NCI-H128 (cell line): ENCODE measurements at regions not wholly inside any gene's neighbourhood (a gene's known extent, or its start where the extent isn't known, plus 50 kb on each side); places are given as distances from the start of the nearest gene placed in this dataset.

Source experiments
- DNase-seq: peaks from one replicate; lab custom pipeline; 2025; ENCODE audit not compliant: unreplicated experiment; lab: John Stamatoyannopoulos, UW

- DNase-seq, result no peak
Observed at GRCh38 chr4:180811556-180811955, 1431.6 kb upstream of the TENM3 start.

- no peak for DNase-seq
Observed at GRCh38 chr4:180812783-180813182, 1430.4 kb upstream of the TENM3 start.

GRCh38 chr4:180814875-180815417 is 1428.3 kb upstream of the TENM3 start:
- DNase-seq, result no peak

GRCh38 chr4:180817529-180817928 is 1425.7 kb upstream of the TENM3 start:
- DNase-seq, result no peak

GRCh38 chr4:180823108-180823507 is 1420.1 kb upstream of the TENM3 start:
- no peak for DNase-seq

- DNase-seq, result no peak
Observed at GRCh38 chr4:180827232-180828009, 1415.8 kb upstream of the TENM3 start.

GRCh38 chr4:180828455-180829018 is 1414.7 kb upstream of the TENM3 start:
- DNase-seq, result peak; percentile 11

- no peak for DNase-seq
Observed at GRCh38 chr4:180832073-180832472, 1411.1 kb upstream of the TENM3 start.

- no peak for DNase-seq
Observed at GRCh38 chr4:180840142-180840541, 1403.1 kb upstream of the TENM3 start.

GRCh38 chr4:180850318-180850940 is 1392.8 kb upstream of the TENM3 start:
- DNase-seq, result no peak

GRCh38 chr4:180852738-180853137 is 1390.5 kb upstream of the TENM3 start:
- DNase-seq, result no peak

- DNase-seq, result no peak
Observed at GRCh38 chr4:180855184-180855583, 1388.0 kb upstream of the TENM3 start.

- DNase-seq, result no peak
Observed at GRCh38 chr4:180860089-180860720, 1383.0 kb upstream of the TENM3 start.

GRCh38 chr4:180861651-180862050 is 1381.6 kb upstream of the TENM3 start:
- DNase-seq, result no peak

- DNase-seq, result no peak
Observed at GRCh38 chr4:180866933-180867643, 1376.1 kb upstream of the TENM3 start.

GRCh38 chr4:180870623-180871022 is 1372.6 kb upstream of the TENM3 start:
- no peak for DNase-seq

GRCh38 chr4:180898305-180898704 is 1344.9 kb upstream of the TENM3 start:
- DNase-seq, result no peak

- DNase-seq, result no peak
Observed at GRCh38 chr4:180900781-180901180, 1342.4 kb upstream of the TENM3 start.

GRCh38 chr4:180909279-180909678 is 1333.9 kb upstream of the TENM3 start:
- DNase-seq, result no peak

GRCh38 chr4:180913750-180914149 is 1329.5 kb upstream of the TENM3 start:
- no peak for DNase-seq

GRCh38 chr4:180923486-180923885 is 1319.7 kb upstream of the TENM3 start:
- no peak for DNase-seq
